ENCODE measurements at regions not wholly inside any gene's neighbourhood (a gene's known extent, or its start where the extent isn't known, plus 50 kb on each side); places are given as distances from the start of the nearest gene placed in this dataset.

GRCh38 chr10:109159351-109159750 is 764.0 kb downstream of the XPNPEP1 start:
- DNase-seq (ENCODE audit: low read depth), result no peak
- TF ChIP-seq CTCF (IDR thresholded peaks at IDR 0.05; ENCODE audit: low read depth, low read length, missing control alignments), result no peak
- H3K4me3 ChIP-seq (ENCODE audit: low read depth, low read length), result no peak overlapping the region

GRCh38 chr10:109156396-109156795 is 766.9 kb downstream of the XPNPEP1 start:
- DNase-seq (ENCODE audit: low read depth), result no peak
- TF ChIP-seq CTCF (IDR thresholded peaks at IDR 0.05; ENCODE audit: low read depth, low read length, missing control alignments), result no peak
- H3K4me3 ChIP-seq (ENCODE audit: low read depth, low read length), result no peak overlapping the region

- TF ChIP-seq CTCF (IDR thresholded peaks at IDR 0.05; ENCODE audit: low read depth, low read length, missing control alignments), result no peak
- H3K4me3 ChIP-seq (ENCODE audit: low read depth, low read length), result no peak overlapping the region
- DNase-seq (ENCODE audit: low read depth), result no peak
These were observed 773.5 kb downstream of the XPNPEP1 start for GRCh38 chr10:109149666-109150350.

GRCh38 chr10:109127363-109127762 is 795.9 kb downstream of the XPNPEP1 start:
- H3K4me3 ChIP-seq (ENCODE audit: low read depth, low read length), result no peak overlapping the region
- TF ChIP-seq CTCF (IDR thresholded peaks at IDR 0.05; ENCODE audit: low read depth, low read length, missing control alignments), result no peak
- DNase-seq (ENCODE audit: low read depth), result no peak

GRCh38 chr10:109126541-109126940 is 796.8 kb downstream of the XPNPEP1 start:
- no peak for DNase-seq (ENCODE audit: low read depth)
- no peak overlapping the region for H3K4me3 ChIP-seq (ENCODE audit: low read depth, low read length)
- TF ChIP-seq CTCF (IDR thresholded peaks at IDR 0.05; ENCODE audit: low read depth, low read length, missing control alignments), result no peak

- DNase-seq (ENCODE audit: low read depth), result no peak
- H3K4me3 ChIP-seq (ENCODE audit: low read depth, low read length), result no peak overlapping the region
- no peak for TF ChIP-seq CTCF (IDR thresholded peaks at IDR 0.05; ENCODE audit: low read depth, low read length, missing control alignments)
These were observed 797.3 kb downstream of the XPNPEP1 start for GRCh38 chr10:109126016-109126415.

- no peak for DNase-seq (ENCODE audit: low read depth)
- H3K4me3 ChIP-seq (ENCODE audit: low read depth, low read length), result no peak overlapping the region
- TF ChIP-seq CTCF (IDR thresholded peaks at IDR 0.05; ENCODE audit: low read depth, low read length, missing control alignments), result no peak
These were observed 808.1 kb downstream of the XPNPEP1 start for GRCh38 chr10:109115179-109115578.
